ENCODE measurements at regions not wholly inside any gene's neighbourhood (a gene's known extent, or its start where the extent isn't known, plus 50 kb on each side); places are given as distances from the start of the nearest gene placed in this dataset.
"Not testable (repeated sequence)": the region's sequence is repeated elsewhere in the genome, so short reads cannot be mapped to it uniquely, and the experiment has no call there.

GRCh38 chr6:144377586-144378210 is 92.6 kb downstream of the UTRN start:
- H3K4me3 ChIP-seq (ENCODE audit: low read length) = no peak overlapping the region
- H3K4me1 ChIP-seq (ENCODE audit: control insufficient read depth, low read length) = no peaks in the 10 kb centered on the region
- no peaks in the 10 kb centered on the region for H4K20me1 ChIP-seq (ENCODE audit: control insufficient read depth, insufficient read depth, low read depth, low read length)
- no peaks in the 10 kb centered on the region for H3K36me3 ChIP-seq (ENCODE audit: control insufficient read depth, low read length)
- no peak overlapping the region for H3K27ac ChIP-seq (ENCODE audit: low read depth, low read length)
- no peaks in the 10 kb centered on the region for H3K9me2 ChIP-seq (replicated peaks; ENCODE audit: control insufficient read depth, low read length)
- no peaks in the 10 kb centered on the region for H3F3A ChIP-seq (ENCODE audit: control insufficient read depth, insufficient read depth)
- H3K27me3 ChIP-seq (ENCODE audit: control insufficient read depth, low read length) = no peaks in the 10 kb centered on the region
- TF ChIP-seq EZH2phosphoT487 (IDR thresholded peaks at IDR 0.05; ENCODE audit: borderline replicate concordance, low read length) = no peak
- TF ChIP-seq CTCF (IDR thresholded peaks at IDR 0.05; ENCODE audit: low read depth, low read length, poor library complexity, severe bottlenecking) = no peak
- H3K79me2 ChIP-seq (ENCODE audit: control insufficient read depth, low read length) = no peaks in the 10 kb centered on the region
- no peak overlapping the region for H3K4me2 ChIP-seq (ENCODE audit: low read length)
- 0 out of 2 replicates have a peak, but pooled peaks cover 3% of the 10 kb centered on the region for H3K9me3 ChIP-seq (ENCODE audit: control insufficient read depth, insufficient read depth, low read length)

- Histone ChIP-seq H3F3A (ENCODE audit: control insufficient read depth, insufficient read depth) (no peaks in the 10 kb centered on the region), H3K36me3 (ENCODE audit: control insufficient read depth, low read length) (no peaks in the 10 kb centered on the region), H3K79me2 (ENCODE audit: control insufficient read depth, low read length) (no peaks in the 10 kb centered on the region), H3K4me3 (ENCODE audit: low read length) (no peak overlapping the region), H3K9me2 (replicated peaks; ENCODE audit: control insufficient read depth, low read length) (no peaks in the 10 kb centered on the region), H3K4me1 (ENCODE audit: control insufficient read depth, low read length) (no peaks in the 10 kb centered on the region), H3K27ac (ENCODE audit: low read depth, low read length) (no peak overlapping the region), H3K4me2 (ENCODE audit: low read length) (no peak overlapping the region), H3K9me3 (ENCODE audit: control insufficient read depth, insufficient read depth, low read length) (0 out of 2 replicates have a peak, but pooled peaks cover 3% of the 10 kb centered on the region), H3K27me3 (ENCODE audit: control insufficient read depth, low read length) (no peaks in the 10 kb centered on the region), H4K20me1 (ENCODE audit: control insufficient read depth, insufficient read depth, low read depth, low read length) (no peaks in the 10 kb centered on the region)
- TF ChIP-seq EZH2phosphoT487 (IDR thresholded peaks at IDR 0.05; ENCODE audit: borderline replicate concordance, low read length) (no peak), CTCF (IDR thresholded peaks at IDR 0.05; ENCODE audit: low read depth, low read length, poor library complexity, severe bottlenecking) (no peak)
These were observed 93.3 kb downstream of the UTRN start for GRCh38 chr6:144378437-144378836.

- H3F3A ChIP-seq (ENCODE audit: control insufficient read depth, insufficient read depth) = no peaks in the 10 kb centered on the region
- no peaks in the 10 kb centered on the region for H3K9me2 ChIP-seq (replicated peaks; ENCODE audit: control insufficient read depth, low read length)
- no peak overlapping the region for H3K4me3 ChIP-seq (ENCODE audit: low read length)
- H3K27me3 ChIP-seq (ENCODE audit: control insufficient read depth, low read length) = no peaks in the 10 kb centered on the region
- TF ChIP-seq EZH2phosphoT487 (IDR thresholded peaks at IDR 0.05; ENCODE audit: borderline replicate concordance, low read length) (no peak), CTCF (IDR thresholded peaks at IDR 0.05; ENCODE audit: low read depth, low read length, poor library complexity, severe bottlenecking) (no peak)
- no peaks in the 10 kb centered on the region for H4K20me1 ChIP-seq (ENCODE audit: control insufficient read depth, insufficient read depth, low read depth, low read length)
- H3K4me2 ChIP-seq (ENCODE audit: low read length) = no peak overlapping the region
- H3K27ac ChIP-seq (ENCODE audit: low read depth, low read length) = no peak overlapping the region
- H3K9me3 ChIP-seq (ENCODE audit: control insufficient read depth, insufficient read depth, low read length) = 0 out of 2 replicates have a peak, but pooled peaks cover 3% of the 10 kb centered on the region
- H3K79me2 ChIP-seq (ENCODE audit: control insufficient read depth, low read length) = no peaks in the 10 kb centered on the region
- H3K4me1 ChIP-seq (ENCODE audit: control insufficient read depth, low read length) = no peaks in the 10 kb centered on the region
- no peaks in the 10 kb centered on the region for H3K36me3 ChIP-seq (ENCODE audit: control insufficient read depth, low read length)
These were observed 94.2 kb downstream of the UTRN start for GRCh38 chr6:144379356-144379755.

- H3F3A ChIP-seq (ENCODE audit: control insufficient read depth, insufficient read depth); H3K4me2 ChIP-seq (ENCODE audit: low read length); H3K79me2 ChIP-seq (ENCODE audit: control insufficient read depth, low read length); H3K9me2 ChIP-seq (replicated peaks; ENCODE audit: control insufficient read depth, low read length); H3K9me3 ChIP-seq (ENCODE audit: control insufficient read depth, insufficient read depth, low read length); H3K4me3 ChIP-seq (ENCODE audit: low read length); H3K36me3 ChIP-seq (ENCODE audit: control insufficient read depth, low read length); H3K27ac ChIP-seq (ENCODE audit: low read depth, low read length); H3K4me1 ChIP-seq (ENCODE audit: control insufficient read depth, low read length); H3K27me3 ChIP-seq (ENCODE audit: control insufficient read depth, low read length); H4K20me1 ChIP-seq (ENCODE audit: control insufficient read depth, insufficient read depth, low read depth, low read length): not testable (repeated sequence)
These were observed 96.4 kb downstream of the UTRN start for GRCh38 chr6:144381499-144381898.
